Smooth muscle cell (in vitro differentiated cells): ENCODE measurements at regions not wholly inside any gene's neighbourhood (a gene's known extent, or its start where the extent isn't known, plus 50 kb on each side); places are given as distances from the start of the nearest gene placed in this dataset.

Experiments
- DNase-seq: peaks from one replicate; lab custom pipeline; 2025; ENCODE audit not compliant: unreplicated experiment; lab: John Stamatoyannopoulos, UW
- H2AFZ ChIP-seq: fragments of 200-600 bp; sonication (generic); 2 replicates; pipeline ENCODE4 v1.6.0; 2016; ENCODE audit warnings: antibody characterized with exemption, low read depth, mild to moderate bottlenecking
- H3F3A ChIP-seq: fragments of 200-600 bp; sonication (generic); 2 replicates; pipeline ENCODE4 v1.6.0; 2017; ENCODE audit warnings: antibody characterized with exemption, low read depth
- H3K27ac ChIP-seq: fragments of 200-600 bp; sonication (generic); 2 replicates; pipeline ENCODE4 v1.5.1; 2016; ENCODE audit warnings: low read depth, mild to moderate bottlenecking
- H3K27me3 ChIP-seq: fragments of 200-600 bp; sonication (generic); 2 replicates; pipeline ENCODE4 v1.6.1; 2016; ENCODE audit warnings: low read depth, mild to moderate bottlenecking
- H3K36me3 ChIP-seq: fragments of 200-600 bp; sonication (generic); 2 replicates; pipeline ENCODE4 v1.5.1; 2016; ENCODE audit warnings: low read depth
- H3K4me1 ChIP-seq: fragments of 200-600 bp; sonication (generic); 2 replicates; pipeline ENCODE4 v1.5.1; 2016; ENCODE audit warnings: low read depth
- H3K4me2 ChIP-seq: fragments of 200-600 bp; sonication (generic); 2 replicates; pipeline ENCODE4 v1.6.0; 2016; ENCODE audit warnings: mild to moderate bottlenecking
- H3K4me3 ChIP-seq: fragments of 200-600 bp; sonication (generic); 2 replicates; pipeline ENCODE4 v1.5.1; 2016; ENCODE audit warnings: mild to moderate bottlenecking
- H3K79me2 ChIP-seq: fragments of 200-600 bp; sonication (generic); 2 replicates; pipeline ENCODE4 v1.6.0; 2016; ENCODE audit warnings: low read depth, mild to moderate bottlenecking
- H3K9ac ChIP-seq: fragments of 200-600 bp; sonication (generic); 2 replicates; pipeline ENCODE4 v1.6.0; 2016; ENCODE audit warnings: low read depth
- H3K9me3 ChIP-seq: fragments of 200-600 bp; sonication (generic); replicated peaks from 2 replicates; pipeline ENCODE4 v1.5.1; 2016; ENCODE audit warnings: low read depth
- H4K20me1 ChIP-seq: fragments of 200-600 bp; sonication (generic); 2 replicates; pipeline ENCODE4 v1.6.0; 2016; ENCODE audit warnings: low read depth
- WGBS: methylation state at CpG from one replicate; pipeline ENCODE4 v1.1.7; 2016; ENCODE audit warnings: low lambda C conversion rate; 5-methylcytosine and 5-hydroxymethylcytosine counted together
- TF ChIP-seq, protein P1 (sequence below): fragments of 200-600 bp; sonication (generic); IDR thresholded peaks from 2 replicates; pipeline ENCODE4 v1.5.1; 2017; ENCODE audit warnings: borderline replicate concordance, mild to moderate bottlenecking, antibody characterized with exemption; ENCODE audit not compliant: insufficient read depth, poor library complexity, severe bottlenecking

DNA sequence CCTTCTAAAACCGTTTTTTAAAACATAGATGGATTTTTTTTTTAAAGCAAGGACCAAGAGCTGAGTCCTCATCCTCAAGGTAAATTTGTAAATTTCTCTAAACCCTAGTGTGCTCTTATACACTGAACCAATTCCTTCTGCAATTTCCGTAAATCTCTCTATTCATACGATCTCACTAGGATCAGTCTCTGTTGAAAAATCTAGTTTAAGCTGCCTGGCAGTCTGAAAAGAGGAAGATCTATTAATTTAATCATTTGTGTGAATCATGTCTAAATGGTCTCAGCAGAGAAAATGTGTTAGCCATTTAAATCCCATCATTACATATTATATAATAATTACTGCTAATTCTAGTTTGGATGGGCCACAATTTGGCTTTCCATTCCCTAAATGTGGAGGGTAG lies 184.2 kb upstream of the TSHZ2 start:
- Histone ChIP-seq H3K27me3 (peaks cover 30% of the 10 kb centered on the region), H2AFZ (no peak overlapping the region), H3K4me1 (no peaks in the 10 kb centered on the region), H3K4me3 (no peak overlapping the region), H3K9ac (no peak overlapping the region), H3F3A (no peaks in the 10 kb centered on the region), H3K27ac (no peak overlapping the region), H3K9me3 (no peaks in the 10 kb centered on the region), H3K4me2 (no peak overlapping the region), H3K79me2 (no peaks in the 10 kb centered on the region), H4K20me1 (no peaks in the 10 kb centered on the region), H3K36me3 (no peaks in the 10 kb centered on the region)
- no peak for DNase-seq
- TF ChIP-seq, protein P1, sequence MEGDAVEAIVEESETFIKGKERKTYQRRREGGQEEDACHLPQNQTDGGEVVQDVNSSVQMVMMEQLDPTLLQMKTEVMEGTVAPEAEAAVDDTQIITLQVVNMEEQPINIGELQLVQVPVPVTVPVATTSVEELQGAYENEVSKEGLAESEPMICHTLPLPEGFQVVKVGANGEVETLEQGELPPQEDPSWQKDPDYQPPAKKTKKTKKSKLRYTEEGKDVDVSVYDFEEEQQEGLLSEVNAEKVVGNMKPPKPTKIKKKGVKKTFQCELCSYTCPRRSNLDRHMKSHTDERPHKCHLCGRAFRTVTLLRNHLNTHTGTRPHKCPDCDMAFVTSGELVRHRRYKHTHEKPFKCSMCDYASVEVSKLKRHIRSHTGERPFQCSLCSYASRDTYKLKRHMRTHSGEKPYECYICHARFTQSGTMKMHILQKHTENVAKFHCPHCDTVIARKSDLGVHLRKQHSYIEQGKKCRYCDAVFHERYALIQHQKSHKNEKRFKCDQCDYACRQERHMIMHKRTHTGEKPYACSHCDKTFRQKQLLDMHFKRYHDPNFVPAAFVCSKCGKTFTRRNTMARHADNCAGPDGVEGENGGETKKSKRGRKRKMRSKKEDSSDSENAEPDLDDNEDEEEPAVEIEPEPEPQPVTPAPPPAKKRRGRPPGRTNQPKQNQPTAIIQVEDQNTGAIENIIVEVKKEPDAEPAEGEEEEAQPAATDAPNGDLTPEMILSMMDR = no peak
- 78% methylated on average over 3 of the region's 3 CpGs for WGBS

DNA sequence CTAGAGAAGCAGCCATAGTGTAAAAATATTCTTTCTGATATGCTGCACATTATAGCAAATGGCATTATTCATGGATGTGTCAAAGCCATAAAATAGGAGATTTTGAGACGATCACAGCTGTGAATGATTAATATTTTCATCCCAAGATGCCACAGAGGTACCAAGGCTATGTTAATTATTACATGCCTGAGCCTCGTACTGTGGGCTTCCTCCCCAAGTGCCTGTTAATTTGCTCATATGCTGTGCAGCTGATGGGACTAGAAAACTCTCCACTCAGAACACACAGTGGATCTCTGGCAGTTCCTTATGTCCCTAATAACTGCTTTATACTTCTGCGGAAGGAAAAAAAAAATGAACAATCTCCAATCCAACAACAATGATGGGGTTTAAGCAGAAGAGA lies 184.9 kb upstream of the TSHZ2 start:
- peaks cover 30% of the 10 kb centered on the region for H3K27me3 ChIP-seq
- H3K9me3 ChIP-seq = no peaks in the 10 kb centered on the region
- no peaks in the 10 kb centered on the region for H3K79me2 ChIP-seq
- no peak overlapping the region for H3K27ac ChIP-seq
- H3K9ac ChIP-seq = no peak overlapping the region
- no peaks in the 10 kb centered on the region for H3F3A ChIP-seq
- no peak for DNase-seq
- no peaks in the 10 kb centered on the region for H3K4me1 ChIP-seq
- no peaks in the 10 kb centered on the region for H3K36me3 ChIP-seq
- no peak overlapping the region for H3K4me3 ChIP-seq
- H3K4me2 ChIP-seq = no peak overlapping the region
- no peak overlapping the region for H2AFZ ChIP-seq
- TF ChIP-seq, protein P1 = no peak
- no peaks in the 10 kb centered on the region for H4K20me1 ChIP-seq
- WGBS = 80% methylated on average over 3 of the region's 3 CpGs

DNA sequence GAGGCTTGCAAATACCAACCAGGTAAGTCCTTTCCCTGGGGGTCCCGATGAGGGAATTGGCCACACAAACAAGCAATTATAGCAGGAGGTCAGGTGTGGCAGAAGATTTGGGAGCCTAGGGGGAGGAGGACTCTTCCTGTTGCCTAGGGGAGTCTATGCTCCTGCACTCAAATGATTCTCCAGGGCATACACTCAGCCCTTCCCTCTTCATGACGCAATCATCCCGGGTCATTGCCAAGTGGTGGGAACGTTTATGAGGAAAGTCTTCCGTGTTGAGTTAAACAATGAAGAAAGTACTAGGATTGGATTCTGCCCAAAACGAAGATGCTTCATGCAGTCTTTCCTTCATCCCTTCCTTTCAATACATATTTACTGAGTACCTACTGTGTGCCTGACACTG lies 186.5 kb upstream of the TSHZ2 start:
- TF ChIP-seq, protein P1 = no peak
- Histone ChIP-seq H3K9me3 (no peaks in the 10 kb centered on the region), H3K27me3 (peaks cover 20% of the 10 kb centered on the region), H2AFZ (no peak overlapping the region), H3K4me1 (no peaks in the 10 kb centered on the region), H3F3A (no peaks in the 10 kb centered on the region), H3K27ac (no peak overlapping the region), H4K20me1 (no peaks in the 10 kb centered on the region), H3K4me2 (no peak overlapping the region), H3K36me3 (no peaks in the 10 kb centered on the region), H3K4me3 (no peak overlapping the region), H3K79me2 (no peaks in the 10 kb centered on the region), H3K9ac (no peak overlapping the region)
- 86% methylated on average over 6 of the region's 6 CpGs for WGBS
- DNase-seq = no peak

DNA sequence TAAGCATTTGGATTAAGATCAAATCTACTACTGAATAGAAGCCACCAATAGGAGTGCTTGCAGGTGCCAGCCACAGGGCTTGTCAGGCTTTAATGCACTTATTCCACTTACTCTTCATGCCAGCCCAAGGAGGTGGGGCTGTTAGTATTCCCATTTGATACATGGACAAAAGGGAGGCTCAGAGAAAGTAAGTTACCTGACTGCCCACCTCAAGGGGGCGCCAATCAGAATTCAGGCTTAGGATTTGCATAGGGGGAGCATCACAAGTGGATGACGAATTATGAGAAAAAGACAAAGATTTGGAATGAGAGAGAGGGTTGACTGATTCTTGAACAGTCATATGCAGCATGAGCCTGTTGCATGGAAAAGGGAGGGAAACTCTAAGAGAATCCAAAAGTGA lies 188.4 kb upstream of the TSHZ2 start:
- Histone ChIP-seq H3K27me3 (peaks cover 14% of the 10 kb centered on the region), H3K9ac (no peak overlapping the region)

More for the DNA sequence above, 188.4 kb upstream of the TSHZ2 start:
- Histone ChIP-seq H3K4me1 (no peaks in the 10 kb centered on the region), H3F3A (no peaks in the 10 kb centered on the region), H3K4me2 (no peak overlapping the region), H3K79me2 (no peaks in the 10 kb centered on the region), H2AFZ (no peak overlapping the region), H3K4me3 (no peak overlapping the region), H3K36me3 (no peaks in the 10 kb centered on the region), H3K27ac (no peak overlapping the region), H4K20me1 (no peaks in the 10 kb centered on the region), H3K9me3 (no peaks in the 10 kb centered on the region)
- TF ChIP-seq, protein P1 = peak; percentile 14
- WGBS = 31% methylated on average over 2 of the region's 2 CpGs
- no peak for DNase-seq
